SK-N-MC (cell line): ENCODE measurements at regions not wholly inside any gene's neighbourhood (a gene's known extent, or its start where the extent isn't known, plus 50 kb on each side); places are given as distances from the start of the nearest gene placed in this dataset.

Experiments used
- DNase-seq: peaks from one replicate; pipeline ENCODE4 v3.0.0-alpha.2; 2011; ENCODE audit warnings: low read depth, low spot score
- H3K27ac ChIP-seq: fragments of 200-600 bp; sonication (generic); 2 replicates; pipeline ENCODE4 v1.5.1; 2016; ENCODE audit warnings: mixed run types
- H3K36me3 ChIP-seq: fragments of 200-600 bp; sonication (generic); 2 replicates; pipeline ENCODE4 v1.6.1; 2017; ENCODE audit warnings: antibody characterized with exemption, low read length, mixed read lengths; ENCODE audit not compliant: insufficient read depth
- H3K4me3 ChIP-seq: fragments of 200-600 bp; sonication (generic); 2 replicates; pipeline ENCODE4 v1.5.1; 2016
- H3K9ac ChIP-seq: fragments of 200-600 bp; sonication (generic); 2 replicates; pipeline ENCODE4 v1.8.0; 2017; ENCODE audit warnings: mixed run types, mixed read lengths; ENCODE audit not compliant: insufficient read length
- H3K9me3 ChIP-seq: fragments of 200-600 bp; sonication (generic); 2 replicates; pipeline ENCODE4 v1.6.1; 2017; ENCODE audit warnings: low read depth, mild to moderate bottlenecking, antibody characterized with exemption, low read length, moderate library complexity, mixed read lengths
- EZH2 ChIP-seq: fragments of 200-600 bp; sonication (generic); IDR thresholded peaks from one replicate; pipeline ENCODE4 v1.6.1; 2017; ENCODE audit warnings: antibody characterized with exemption
- FOXP2 ChIP-seq: optimal IDR thresholded peaks from 2 replicates; pipeline ENCODE3; 2011; ENCODE audit warnings: mild to moderate bottlenecking, moderate library complexity; ENCODE audit not compliant: insufficient read depth; ENCODE audit errors: extremely low read length, control extremely low read depth
- POLR2AphosphoS5 ChIP-seq: IDR thresholded peaks from 2 replicates; pipeline ENCODE4 v1.6.1; 2012; ENCODE audit warnings: mild to moderate bottlenecking, low read depth, low read length, borderline replicate concordance

- Histone ChIP-seq H3K36me3 (no peaks in the 10 kb centered on the region), H3K9me3 (no peaks in the 10 kb centered on the region), H3K4me3 (no peak overlapping the region), H3K9ac (no peak overlapping the region), H3K27ac (no peak overlapping the region)
- DNase-seq: no peak
- TF ChIP-seq FOXP2 (no peak), POLR2AphosphoS5 (no peak), EZH2 (no peak)
Measured at GRCh38 chr6:138716013-138716412, 57.6 kb upstream of the CCDC28A start.

DNA sequence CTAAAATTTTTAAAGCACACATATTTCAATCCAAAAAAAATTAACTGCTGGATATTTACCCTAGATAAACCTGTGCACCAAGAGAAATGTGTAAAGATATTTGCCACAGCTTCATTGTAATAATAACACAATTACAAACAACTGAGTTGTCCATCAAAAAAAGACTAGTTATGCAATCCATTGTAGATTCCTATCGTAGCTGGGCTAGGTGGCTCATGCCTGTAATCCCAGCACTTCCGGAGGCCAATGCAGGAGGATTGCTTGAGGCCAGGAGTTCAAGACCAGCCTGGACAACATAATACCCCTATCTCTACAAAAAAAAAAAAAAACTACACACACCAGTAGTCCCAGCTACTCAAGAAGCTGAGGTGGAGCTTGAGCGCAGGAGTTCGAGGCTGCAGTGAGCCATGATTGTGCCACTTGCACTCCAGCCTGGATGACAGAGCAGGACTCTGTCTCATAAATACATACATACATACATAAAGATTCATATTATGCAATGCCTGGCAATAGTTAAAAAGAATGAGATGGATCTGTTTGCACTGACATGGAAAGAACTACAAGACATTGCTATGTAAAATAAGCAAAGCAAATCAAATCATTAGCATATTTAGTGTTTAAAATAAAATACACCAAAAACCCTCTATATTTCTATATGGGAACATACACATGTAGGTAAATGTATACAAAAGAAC is 56.5 kb upstream of the CCDC28A start:
- Histone ChIP-seq H3K9ac (no peak overlapping the region), H3K27ac (no peak overlapping the region), H3K9me3 (no peaks in the 10 kb centered on the region), H3K4me3 (no peak overlapping the region), H3K36me3 (no peaks in the 10 kb centered on the region)
- DNase-seq: no peak
- no peak for TF ChIP-seq FOXP2
- TF ChIP-seq POLR2AphosphoS5: no peak
- TF ChIP-seq EZH2: no peak

DNA sequence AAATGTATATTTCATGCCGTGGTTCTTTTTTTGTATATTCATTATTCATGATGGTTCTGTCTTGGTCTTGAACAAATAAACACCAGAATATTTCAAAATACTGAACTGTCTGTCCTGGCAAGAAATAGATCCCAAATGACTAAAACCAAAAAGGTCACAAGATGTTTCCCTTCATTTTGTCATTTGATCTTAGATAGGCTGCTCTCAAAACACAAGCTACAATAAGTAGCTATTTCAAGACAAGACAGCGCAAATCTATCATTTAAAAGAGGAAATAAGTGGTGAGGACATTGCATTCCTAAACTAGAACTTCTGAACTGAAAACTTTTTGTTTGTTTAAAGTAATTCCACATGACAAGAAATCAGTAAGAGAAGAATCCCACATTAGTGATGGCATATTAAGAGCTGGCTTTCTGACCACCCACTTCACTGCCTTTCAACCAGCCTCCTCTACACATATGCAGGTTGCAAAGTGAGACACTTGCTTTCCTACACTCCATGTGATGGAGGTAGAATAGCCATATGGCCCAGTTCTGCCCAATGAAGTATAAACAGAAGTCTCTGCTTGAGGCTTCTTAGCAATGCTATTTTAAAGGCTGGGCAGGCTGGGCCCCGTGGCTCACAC is 54.4 kb upstream of the CCDC28A start:
- Histone ChIP-seq H3K4me3 (no peak overlapping the region), H3K27ac (no peak overlapping the region), H3K36me3 (no peaks in the 10 kb centered on the region), H3K9ac (no peak overlapping the region), H3K9me3 (no peaks in the 10 kb centered on the region)
- DNase-seq: no peak
- TF ChIP-seq EZH2 (no peak), POLR2AphosphoS5 (no peak), FOXP2 (no peak)

- Histone ChIP-seq H3K27ac (no peak overlapping the region), H3K9me3 (no peaks in the 10 kb centered on the region), H3K9ac (no peak overlapping the region), H3K36me3 (no peaks in the 10 kb centered on the region), H3K4me3 (no peak overlapping the region)
- DNase-seq: no peak
- no peak for TF ChIP-seq FOXP2
Measured at GRCh38 chr6:138719744-138720143, 53.8 kb upstream of the CCDC28A start.

DNA sequence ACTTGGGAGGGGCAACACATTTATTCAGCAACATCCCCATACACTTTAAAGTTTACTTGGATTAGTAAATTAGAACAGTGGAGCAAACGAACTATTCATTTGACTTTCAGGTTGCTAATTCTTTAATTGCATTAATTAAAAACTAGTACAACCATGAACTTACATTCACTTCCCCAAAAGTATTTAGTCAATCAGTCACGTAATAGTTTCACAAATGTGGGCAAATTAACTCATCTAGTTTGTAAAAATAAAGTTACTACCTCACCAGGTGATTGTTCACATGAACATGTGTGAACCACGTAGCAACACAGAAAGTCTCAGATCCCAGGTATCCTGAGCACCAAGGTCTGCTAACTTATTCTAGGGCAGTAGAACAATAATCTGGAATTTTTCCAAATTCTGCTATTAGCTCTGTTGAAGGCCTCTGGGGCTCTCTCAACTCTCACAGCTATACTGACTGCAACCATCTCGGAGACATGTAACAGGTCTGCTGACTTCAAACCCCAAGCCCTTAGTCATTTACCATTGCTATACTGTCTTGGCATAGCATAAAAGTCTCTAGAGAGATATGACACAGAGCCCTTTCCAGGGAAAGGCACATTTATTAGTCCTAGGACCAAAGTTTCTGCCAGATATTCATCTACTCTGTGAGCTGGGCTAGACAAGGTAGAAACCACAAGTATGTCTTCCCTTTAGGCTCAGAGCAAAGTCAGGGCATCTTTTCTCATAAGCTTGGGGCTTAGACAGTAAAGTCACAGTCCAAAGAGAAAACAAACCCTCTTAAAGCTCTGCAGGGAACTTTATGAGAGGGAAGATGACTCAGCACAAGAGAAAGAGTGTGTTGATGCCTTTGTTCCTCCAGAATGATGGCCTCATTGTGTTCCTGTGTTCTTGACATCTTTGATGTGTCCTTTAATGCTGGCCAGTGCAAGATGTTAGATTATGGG is 50.9 kb upstream of the CCDC28A start:
- Histone ChIP-seq H3K27ac (peak overlapping the region; percentile 61; the same call in 1 of the 2 replicates), H3K9ac (no peak overlapping the region), H3K36me3 (no peaks in the 10 kb centered on the region), H3K9me3 (no peaks in the 10 kb centered on the region), H3K4me3 (no peak overlapping the region)
- TF ChIP-seq POLR2AphosphoS5 (no peak), EZH2 (no peak), FOXP2 (no peak)
- DNase-seq: peak; percentile 12
